OCI-LY7 (cell line): ENCODE measurements at regions not wholly inside any gene's neighbourhood (a gene's known extent, or its start where the extent isn't known, plus 50 kb on each side); places are given as distances from the start of the nearest gene placed in this dataset.
"Not testable (repeated sequence)": the region's sequence is repeated elsewhere in the genome, so short reads cannot be mapped to it uniquely, and the experiment has no call there.

Source experiments
- EZH2phosphoT487 ChIP-seq: fragments of 200-600 bp; sonication (generic); IDR thresholded peaks from 2 replicates; pipeline ENCODE4 v1.6.1; 2018; ENCODE audit warnings: low read depth, borderline replicate concordance, mild to moderate bottlenecking, mixed run types, antibody characterized with exemption, low read length, moderate library complexity, mixed read lengths
- TF ChIP-seq, protein P1 (sequence below): fragments of 200-600 bp; sonication (generic); conservative IDR thresholded peaks from 2 replicates; pipeline ENCODE4 v1.5.1; 2014; ENCODE audit warnings: mild to moderate bottlenecking, antibody characterized with exemption, low read length, moderate library complexity, mixed read lengths

DNA sequence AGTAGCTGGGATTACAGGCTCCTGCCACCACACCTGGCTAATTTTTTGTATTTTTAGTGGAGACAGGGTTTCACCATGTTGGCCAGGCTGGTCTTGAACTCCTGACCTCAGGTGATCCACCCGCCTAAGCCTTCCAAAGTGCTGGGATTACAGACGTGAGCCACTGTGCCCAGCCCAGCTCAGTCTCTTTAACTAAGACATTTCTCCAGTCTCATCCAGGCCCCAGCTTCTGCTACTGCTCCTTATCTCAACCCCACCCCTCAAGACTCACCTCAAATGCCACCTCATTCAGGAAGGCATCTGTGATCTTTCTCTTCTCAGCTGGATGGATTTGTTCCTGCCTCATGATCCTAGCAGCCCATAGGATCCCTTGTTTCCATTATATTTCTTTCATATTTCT, 85.9 kb upstream of the GRAMD1B start:
- TF ChIP-seq, protein P1, sequence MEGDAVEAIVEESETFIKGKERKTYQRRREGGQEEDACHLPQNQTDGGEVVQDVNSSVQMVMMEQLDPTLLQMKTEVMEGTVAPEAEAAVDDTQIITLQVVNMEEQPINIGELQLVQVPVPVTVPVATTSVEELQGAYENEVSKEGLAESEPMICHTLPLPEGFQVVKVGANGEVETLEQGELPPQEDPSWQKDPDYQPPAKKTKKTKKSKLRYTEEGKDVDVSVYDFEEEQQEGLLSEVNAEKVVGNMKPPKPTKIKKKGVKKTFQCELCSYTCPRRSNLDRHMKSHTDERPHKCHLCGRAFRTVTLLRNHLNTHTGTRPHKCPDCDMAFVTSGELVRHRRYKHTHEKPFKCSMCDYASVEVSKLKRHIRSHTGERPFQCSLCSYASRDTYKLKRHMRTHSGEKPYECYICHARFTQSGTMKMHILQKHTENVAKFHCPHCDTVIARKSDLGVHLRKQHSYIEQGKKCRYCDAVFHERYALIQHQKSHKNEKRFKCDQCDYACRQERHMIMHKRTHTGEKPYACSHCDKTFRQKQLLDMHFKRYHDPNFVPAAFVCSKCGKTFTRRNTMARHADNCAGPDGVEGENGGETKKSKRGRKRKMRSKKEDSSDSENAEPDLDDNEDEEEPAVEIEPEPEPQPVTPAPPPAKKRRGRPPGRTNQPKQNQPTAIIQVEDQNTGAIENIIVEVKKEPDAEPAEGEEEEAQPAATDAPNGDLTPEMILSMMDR, result not testable (repeated sequence)
- not testable (repeated sequence) for TF ChIP-seq EZH2phosphoT487
